ENCODE measurements at regions not wholly inside any gene's neighbourhood (a gene's known extent, or its start where the extent isn't known, plus 50 kb on each side); places are given as distances from the start of the nearest gene placed in this dataset.
"Not testable (repeated sequence)": the region's sequence is repeated elsewhere in the genome, so short reads cannot be mapped to it uniquely, and the experiment has no call there.

DNA sequence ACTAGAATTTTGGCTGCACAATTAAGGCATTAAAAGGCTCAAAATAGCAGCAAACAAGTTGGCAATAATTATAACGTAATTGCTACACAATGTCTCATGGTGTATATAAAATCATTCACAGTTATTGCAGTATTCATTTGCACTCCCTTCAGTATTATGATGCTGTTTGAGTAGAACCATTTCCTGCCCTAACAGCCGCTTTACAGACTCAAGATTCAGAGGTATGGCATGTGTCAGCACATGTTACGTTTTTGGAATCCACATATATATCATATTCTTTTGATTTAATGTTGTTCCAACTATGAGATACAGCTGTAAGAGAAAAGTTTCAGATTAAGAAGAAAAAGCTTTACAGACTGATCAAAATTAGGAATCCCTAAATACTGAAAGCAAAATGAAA, 56.3 kb upstream of the NCKAP5 start:
- H3K9me3 ChIP-seq (ENCODE audit: control insufficient read depth, insufficient read depth, low read length), result no peaks in the 10 kb centered on the region
- no peak overlapping the region for H3K9ac ChIP-seq (ENCODE audit: low read depth, low read length)
- H3K36me3 ChIP-seq (ENCODE audit: insufficient read depth, low read length), result no peaks in the 10 kb centered on the region
- no peaks in the 10 kb centered on the region for H3K4me1 ChIP-seq (ENCODE audit: insufficient read depth, low read length)

GRCh38 chr2:133627741-133628140, 59.5 kb upstream of the NCKAP5 start:
- Histone ChIP-seq H3K4me1 (ENCODE audit: insufficient read depth, low read length) (no peaks in the 10 kb centered on the region), H3K9me3 (ENCODE audit: control insufficient read depth, insufficient read depth, low read length) (no peaks in the 10 kb centered on the region), H3K9ac (ENCODE audit: low read depth, low read length) (no peak overlapping the region), H3K36me3 (ENCODE audit: insufficient read depth, low read length) (no peaks in the 10 kb centered on the region)

DNA sequence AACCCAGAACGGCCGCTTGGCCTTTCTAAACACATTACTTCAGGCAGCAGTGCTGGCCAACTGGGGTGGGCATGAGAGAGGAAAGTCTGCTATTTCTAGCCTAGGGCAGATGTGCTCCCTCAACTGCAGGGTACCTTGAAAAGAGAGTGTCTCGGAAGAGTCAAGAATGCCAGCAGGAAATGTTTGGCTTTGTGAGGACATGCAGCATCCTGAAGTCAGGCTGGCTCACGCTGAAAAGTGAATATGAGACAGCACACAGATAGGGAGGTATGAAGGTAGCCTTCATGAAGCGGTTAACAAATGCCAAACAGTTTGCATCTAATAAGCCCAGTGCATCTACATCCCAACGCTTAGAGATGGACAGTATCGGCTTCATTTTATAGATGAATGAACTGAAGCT, 65.0 kb upstream of the NCKAP5 start:
- H3K4me1 ChIP-seq (ENCODE audit: insufficient read depth, low read length), result no peaks in the 10 kb centered on the region
- H3K9me3 ChIP-seq (ENCODE audit: control insufficient read depth, insufficient read depth, low read length), result no peaks in the 10 kb centered on the region
- H3K36me3 ChIP-seq (ENCODE audit: insufficient read depth, low read length), result no peaks in the 10 kb centered on the region
- H3K9ac ChIP-seq (ENCODE audit: low read depth, low read length), result no peak overlapping the region

- Histone ChIP-seq H3K9ac (ENCODE audit: low read depth, low read length) (no peak overlapping the region), H3K9me3 (ENCODE audit: control insufficient read depth, insufficient read depth, low read length) (no peaks in the 10 kb centered on the region), H3K4me1 (ENCODE audit: insufficient read depth, low read length) (no peaks in the 10 kb centered on the region), H3K36me3 (ENCODE audit: insufficient read depth, low read length) (no peaks in the 10 kb centered on the region)
Measured at GRCh38 chr2:133633881-133634409, 65.7 kb upstream of the NCKAP5 start.

DNA sequence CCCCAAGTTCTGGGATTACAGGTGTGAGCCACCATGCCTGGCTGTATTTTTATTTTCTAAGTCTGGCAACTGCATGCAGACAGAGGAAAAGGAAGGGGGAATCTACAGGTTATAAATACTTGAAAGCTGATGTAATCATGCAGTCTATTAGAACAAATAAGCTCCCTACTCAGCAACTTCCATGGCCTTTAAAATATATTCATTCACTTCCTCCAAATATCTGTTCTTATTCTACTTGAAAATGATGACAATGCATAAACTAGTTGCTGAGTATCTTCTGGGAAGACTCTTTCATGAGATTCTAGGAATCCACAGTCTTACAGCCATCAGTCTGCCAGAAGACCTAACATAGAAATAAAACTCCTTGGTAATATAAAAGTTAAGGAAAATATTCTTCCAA, 66.9 kb upstream of the NCKAP5 start:
- no peaks in the 10 kb centered on the region for H3K9me3 ChIP-seq (ENCODE audit: control insufficient read depth, insufficient read depth, low read length)
- H3K9ac ChIP-seq (ENCODE audit: low read depth, low read length), result no peak overlapping the region
- no peaks in the 10 kb centered on the region for H3K36me3 ChIP-seq (ENCODE audit: insufficient read depth, low read length)
- H3K4me1 ChIP-seq (ENCODE audit: insufficient read depth, low read length), result no peaks in the 10 kb centered on the region

- Histone ChIP-seq H3K9me3 (ENCODE audit: control insufficient read depth, insufficient read depth, low read length) (no peaks in the 10 kb centered on the region), H3K36me3 (ENCODE audit: insufficient read depth, low read length) (no peaks in the 10 kb centered on the region), H3K9ac (ENCODE audit: low read depth, low read length) (no peak overlapping the region), H3K4me1 (ENCODE audit: insufficient read depth, low read length) (no peaks in the 10 kb centered on the region)
Measured at GRCh38 chr2:133636287-133636686, 68.0 kb upstream of the NCKAP5 start.

- no peaks in the 10 kb centered on the region for H3K36me3 ChIP-seq (ENCODE audit: insufficient read depth, low read length)
- peaks cover 12% of the 10 kb centered on the region for H3K4me1 ChIP-seq (ENCODE audit: insufficient read depth, low read length)
- no peaks in the 10 kb centered on the region for H3K9me3 ChIP-seq (ENCODE audit: control insufficient read depth, insufficient read depth, low read length)
- no peak overlapping the region for H3K9ac ChIP-seq (ENCODE audit: low read depth, low read length)
Measured at GRCh38 chr2:133640103-133640502, 71.8 kb upstream of the NCKAP5 start.

GRCh38 chr2:133641497-133641896, 73.2 kb upstream of the NCKAP5 start:
- Histone ChIP-seq H3K36me3 (ENCODE audit: insufficient read depth, low read length) (no peaks in the 10 kb centered on the region), H3K9ac (ENCODE audit: low read depth, low read length) (no peak overlapping the region), H3K9me3 (ENCODE audit: control insufficient read depth, insufficient read depth, low read length) (no peaks in the 10 kb centered on the region), H3K4me1 (ENCODE audit: insufficient read depth, low read length) (peaks cover 12% of the 10 kb centered on the region)

- Histone ChIP-seq H3K36me3 (ENCODE audit: insufficient read depth, low read length) (no peaks in the 10 kb centered on the region), H3K9me3 (ENCODE audit: control insufficient read depth, insufficient read depth, low read length) (no peaks in the 10 kb centered on the region), H3K4me1 (ENCODE audit: insufficient read depth, low read length) (peaks cover 12% of the 10 kb centered on the region), H3K9ac (ENCODE audit: low read depth, low read length) (no peak overlapping the region)
Measured at GRCh38 chr2:133641942-133642725, 73.9 kb upstream of the NCKAP5 start.

DNA sequence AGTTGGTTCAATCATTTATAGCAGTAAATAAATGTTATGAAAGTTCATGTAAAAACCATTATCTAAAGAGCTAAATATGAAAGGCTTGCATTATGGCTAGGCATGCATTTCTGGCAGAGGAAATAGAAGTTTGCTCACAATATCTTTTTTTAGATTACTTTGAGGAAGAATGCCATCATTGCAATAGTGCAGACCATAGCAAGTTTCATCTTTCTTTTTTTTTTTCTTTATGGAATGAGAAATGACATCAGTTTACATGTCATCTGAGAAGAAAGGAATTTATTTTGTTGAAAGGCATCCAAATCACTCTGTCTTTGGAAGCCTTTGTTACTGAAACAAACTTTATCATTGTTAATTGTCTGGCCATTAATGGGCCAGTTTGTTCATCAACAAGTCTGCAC, 74.5 kb upstream of the NCKAP5 start:
- no peaks in the 10 kb centered on the region for H3K36me3 ChIP-seq (ENCODE audit: insufficient read depth, low read length)
- peaks cover 12% of the 10 kb centered on the region for H3K4me1 ChIP-seq (ENCODE audit: insufficient read depth, low read length)
- H3K9me3 ChIP-seq (ENCODE audit: control insufficient read depth, insufficient read depth, low read length), result no peaks in the 10 kb centered on the region
- no peak overlapping the region for H3K9ac ChIP-seq (ENCODE audit: low read depth, low read length)

DNA sequence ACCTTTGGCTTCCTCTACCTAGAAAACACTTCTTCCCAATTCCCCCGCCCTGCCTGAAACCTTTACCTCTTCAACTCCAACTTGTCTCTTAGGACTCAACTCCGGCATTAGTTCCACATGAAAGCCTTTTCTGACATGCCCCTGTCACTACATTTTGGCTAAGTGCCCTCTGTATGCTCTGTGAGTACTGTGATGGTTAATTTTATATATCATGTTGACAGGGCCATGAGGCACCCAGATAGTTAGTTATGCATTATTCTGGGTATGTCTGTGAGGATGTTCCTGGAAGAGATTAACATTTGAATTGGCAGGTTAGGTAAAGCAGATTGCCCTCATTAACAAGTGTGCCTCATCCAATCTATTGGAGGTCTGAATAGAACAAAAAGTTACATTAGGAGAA, 75.6 kb upstream of the NCKAP5 start:
- H3K4me1 ChIP-seq (ENCODE audit: insufficient read depth, low read length), result peaks cover 12% of the 10 kb centered on the region

GRCh38 chr2:133644846-133645245, 76.6 kb upstream of the NCKAP5 start:
- Histone ChIP-seq H3K9me3 (ENCODE audit: control insufficient read depth, insufficient read depth, low read length) (no peaks in the 10 kb centered on the region), H3K4me1 (ENCODE audit: insufficient read depth, low read length) (peaks cover 12% of the 10 kb centered on the region), H3K9ac (ENCODE audit: low read depth, low read length) (no peak overlapping the region), H3K36me3 (ENCODE audit: insufficient read depth, low read length) (no peaks in the 10 kb centered on the region)

More for the DNA sequence above, 75.6 kb upstream of the NCKAP5 start:
- Histone ChIP-seq H3K36me3 (ENCODE audit: insufficient read depth, low read length) (no peaks in the 10 kb centered on the region), H3K9ac (ENCODE audit: low read depth, low read length) (no peak overlapping the region), H3K9me3 (ENCODE audit: control insufficient read depth, insufficient read depth, low read length) (no peaks in the 10 kb centered on the region)

DNA sequence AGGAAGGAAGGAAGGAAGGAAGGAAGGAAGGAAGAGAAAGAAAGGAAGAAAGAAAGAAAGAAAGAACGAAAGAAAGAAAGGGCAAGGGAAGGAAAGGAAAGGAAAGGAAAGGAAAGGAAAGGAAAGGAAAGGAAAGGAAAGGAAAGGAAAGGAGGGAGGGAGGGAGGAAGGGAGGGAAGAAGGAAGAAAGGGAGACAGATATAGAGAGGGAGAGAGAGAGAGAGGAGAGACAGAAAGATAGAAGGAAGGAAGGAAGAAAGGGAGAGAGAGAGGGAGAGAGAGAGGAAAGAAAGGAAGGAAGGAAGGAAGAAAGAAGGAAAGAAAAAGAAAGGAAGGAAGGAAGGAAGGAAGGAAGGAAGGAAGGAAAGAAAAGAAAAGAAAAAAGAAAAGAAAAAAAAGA, 79.1 kb upstream of the NCKAP5 start:
- not testable (repeated sequence) for H3K36me3 ChIP-seq (ENCODE audit: insufficient read depth, low read length); H3K9ac ChIP-seq (ENCODE audit: low read depth, low read length); H3K4me1 ChIP-seq (ENCODE audit: insufficient read depth, low read length); H3K9me3 ChIP-seq (ENCODE audit: control insufficient read depth, insufficient read depth, low read length)

GRCh38 chr2:133651861-133652260, 83.6 kb upstream of the NCKAP5 start:
- no peak overlapping the region for H3K9ac ChIP-seq (ENCODE audit: low read depth, low read length)

DNA sequence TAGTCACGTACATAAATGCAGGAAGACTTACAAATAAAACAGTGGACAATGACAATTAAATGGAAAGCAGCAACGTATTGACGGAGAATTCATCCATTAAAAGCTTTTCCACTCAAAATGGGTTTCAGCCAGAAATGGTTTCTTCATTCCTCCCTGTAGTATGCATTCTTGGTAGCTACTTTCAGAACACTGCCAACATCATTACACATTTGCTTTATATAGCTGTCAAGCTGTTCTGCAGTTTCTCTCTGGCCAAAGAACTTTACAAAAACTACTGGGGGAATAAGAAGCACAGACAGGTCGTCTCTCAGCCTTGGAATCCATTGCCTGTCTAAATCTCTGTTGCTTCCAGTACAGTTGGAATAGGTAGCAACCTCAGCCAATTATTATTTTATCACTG, 84.1 kb upstream of the NCKAP5 start:
- Histone ChIP-seq H3K9me3 (ENCODE audit: control insufficient read depth, insufficient read depth, low read length) (no peaks in the 10 kb centered on the region), H3K4me1 (ENCODE audit: insufficient read depth, low read length) (peaks cover 5% of the 10 kb centered on the region), H3K9ac (ENCODE audit: low read depth, low read length) (no peak overlapping the region), H3K36me3 (ENCODE audit: insufficient read depth, low read length) (no peaks in the 10 kb centered on the region)

More at GRCh38 chr2:133651861-133652260, 83.6 kb upstream of the NCKAP5 start:
- H3K36me3 ChIP-seq (ENCODE audit: insufficient read depth, low read length), result no peaks in the 10 kb centered on the region
- no peaks in the 10 kb centered on the region for H3K4me1 ChIP-seq (ENCODE audit: insufficient read depth, low read length)
- H3K9me3 ChIP-seq (ENCODE audit: control insufficient read depth, insufficient read depth, low read length), result no peaks in the 10 kb centered on the region

All from ES-I3 (cell line).